Mucosa of stomach (tissue), 1 donor: ENCODE measurements at regions not wholly inside any gene's neighbourhood (a gene's known extent, or its start where the extent isn't known, plus 50 kb on each side); places are given as distances from the start of the nearest gene placed in this dataset.

Source experiments
- H3K27me3 ChIP-seq: one replicate; pipeline ENCODE4 v1.7.0; 2013; ENCODE audit warnings: mild to moderate bottlenecking, low read length; ENCODE audit not compliant: control insufficient read depth, insufficient read depth
- H3K36me3 ChIP-seq: one replicate; pipeline ENCODE4 v1.7.0; 2013; ENCODE audit warnings: low read length; ENCODE audit not compliant: control insufficient read depth, insufficient read depth
- H3K4me1 ChIP-seq: one replicate; pipeline ENCODE4 v1.7.0; 2013; ENCODE audit warnings: mild to moderate bottlenecking, low read length; ENCODE audit not compliant: control insufficient read depth, insufficient read depth
- H3K4me3 ChIP-seq: one replicate; pipeline ENCODE4 v1.7.0; 2013; ENCODE audit warnings: low read length
- H3K9ac ChIP-seq: one replicate; pipeline ENCODE4 v1.7.0; 2013; ENCODE audit warnings: mild to moderate bottlenecking, low read length, moderate library complexity
- H3K9me3 ChIP-seq: one replicate; pipeline ENCODE4 v1.7.0; 2013; ENCODE audit warnings: mild to moderate bottlenecking, low read length, moderate library complexity; ENCODE audit not compliant: control insufficient read depth
- donor health status: Pancreatic carcinoma.

DNA sequence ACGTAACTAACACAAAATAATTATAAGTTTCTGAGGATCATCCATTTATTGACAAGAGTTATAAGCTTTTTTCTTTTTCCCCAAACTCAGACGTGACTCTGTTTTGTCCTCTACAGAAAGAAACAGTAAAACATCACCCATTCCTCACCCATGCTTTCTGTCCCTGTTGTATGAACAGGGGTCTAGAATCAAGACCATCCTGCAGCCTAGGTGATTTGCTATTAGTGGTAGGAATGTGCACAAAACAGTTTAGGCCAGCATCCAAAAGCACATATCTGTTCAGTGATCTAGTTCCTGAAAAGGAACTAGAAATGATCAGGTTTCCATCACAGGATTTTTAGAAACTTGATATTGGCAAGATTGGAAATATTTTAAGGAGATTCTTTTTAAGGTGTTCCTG lies 527.6 kb downstream of the SOX2 start:
- H3K36me3 ChIP-seq, result no peaks in the 10 kb centered on the region
- no peak overlapping the region for H3K4me3 ChIP-seq
- peaks cover 21% of the 10 kb centered on the region for H3K4me1 ChIP-seq
- no peak overlapping the region for H3K9ac ChIP-seq
- no peaks in the 10 kb centered on the region for H3K9me3 ChIP-seq
- H3K27me3 ChIP-seq, result no peaks in the 10 kb centered on the region

DNA sequence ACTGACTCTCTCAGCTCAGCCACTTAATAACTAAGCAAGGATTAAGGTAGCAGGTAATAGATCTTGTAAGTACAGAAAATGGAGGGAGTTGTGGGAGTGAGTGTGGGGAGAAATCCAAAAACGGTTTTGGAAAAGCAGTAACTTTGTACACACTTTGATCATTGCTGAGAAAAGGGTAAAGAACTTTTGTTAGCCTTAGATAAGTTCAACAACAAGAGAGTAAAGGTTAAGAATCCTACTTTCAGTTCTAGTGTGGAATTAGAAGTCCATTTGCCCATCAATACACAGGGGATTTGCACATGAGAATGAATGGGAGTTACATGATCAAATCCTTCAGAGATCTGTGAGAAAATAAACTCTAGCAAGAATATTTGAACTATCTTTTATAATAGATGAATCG lies 528.7 kb downstream of the SOX2 start:
- Histone ChIP-seq H3K4me3 (no peak overlapping the region), H3K36me3 (no peaks in the 10 kb centered on the region), H3K27me3 (no peaks in the 10 kb centered on the region), H3K4me1 (peaks cover 24% of the 10 kb centered on the region), H3K9me3 (no peaks in the 10 kb centered on the region), H3K9ac (no peak overlapping the region)

DNA sequence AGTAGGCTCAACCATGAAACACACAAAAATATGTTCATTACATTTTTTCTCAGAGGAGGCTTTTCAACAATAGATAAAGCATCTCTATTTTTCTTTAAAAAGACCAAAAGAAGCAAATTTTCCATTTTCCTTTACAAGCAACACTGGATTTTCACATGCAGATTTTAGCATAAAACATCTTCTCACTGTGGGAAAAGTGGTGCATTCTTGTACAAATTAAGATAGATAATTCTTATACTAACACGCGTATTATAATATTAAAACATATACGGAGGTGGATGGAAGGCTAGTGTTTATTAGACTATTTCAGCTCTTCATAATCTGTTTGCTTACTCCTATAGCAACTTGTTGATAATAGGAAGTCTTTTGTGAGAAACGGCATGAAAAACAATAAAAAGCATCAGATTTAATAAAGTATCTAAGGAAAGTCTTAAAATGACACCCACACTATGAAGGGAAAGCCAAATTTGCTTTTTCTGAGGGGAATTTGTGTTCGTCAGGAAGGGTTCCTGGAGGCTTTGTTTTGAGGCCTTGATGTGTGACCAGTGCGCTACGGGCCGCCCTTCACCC lies 529.6 kb downstream of the SOX2 start:
- H3K4me3 ChIP-seq, result no peak overlapping the region
- no peaks in the 10 kb centered on the region for H3K27me3 ChIP-seq
- H3K9me3 ChIP-seq, result no peaks in the 10 kb centered on the region
- H3K36me3 ChIP-seq, result no peaks in the 10 kb centered on the region
- H3K9ac ChIP-seq, result no peak overlapping the region
- peaks cover 24% of the 10 kb centered on the region for H3K4me1 ChIP-seq

DNA sequence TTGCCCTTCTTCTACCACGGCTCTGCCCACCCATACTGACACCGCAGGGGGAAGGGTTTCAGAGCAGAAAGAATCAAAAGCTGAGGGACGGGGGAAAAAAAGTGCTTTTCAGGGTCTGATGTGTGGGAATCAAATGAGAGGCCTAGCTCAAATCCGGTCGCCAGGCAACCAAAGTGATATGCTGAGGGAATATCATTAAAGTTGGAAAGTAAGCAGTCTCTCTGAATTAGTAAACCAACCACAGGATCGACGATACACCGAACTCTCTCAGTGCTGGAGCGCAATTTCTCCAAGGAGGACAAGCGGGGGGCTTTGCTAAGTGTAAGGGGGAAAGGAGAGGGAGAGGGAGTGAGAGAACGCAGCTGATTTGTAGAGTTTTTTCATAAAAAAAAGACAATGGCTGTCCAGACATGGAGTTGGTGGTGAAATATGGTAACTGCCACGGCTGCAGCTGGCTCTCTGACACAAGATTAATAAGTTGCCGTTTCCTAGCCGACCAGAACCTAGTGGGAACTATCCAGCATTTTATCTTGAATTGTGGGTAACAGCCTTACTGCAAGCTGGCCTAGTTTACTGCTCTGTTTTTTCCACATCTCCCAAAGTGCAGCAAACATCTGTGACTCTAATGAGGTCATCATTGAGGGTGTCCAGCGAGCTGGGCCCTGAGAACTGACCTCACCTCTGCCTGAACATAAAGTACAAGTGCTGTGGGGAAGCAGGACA lies 530.2 kb downstream of the SOX2 start:
- no peak overlapping the region for H3K9ac ChIP-seq
- no peaks in the 10 kb centered on the region for H3K9me3 ChIP-seq
- H3K27me3 ChIP-seq, result no peaks in the 10 kb centered on the region
- peaks cover 24% of the 10 kb centered on the region for H3K4me1 ChIP-seq
- H3K36me3 ChIP-seq, result no peaks in the 10 kb centered on the region
- no peak overlapping the region for H3K4me3 ChIP-seq

DNA sequence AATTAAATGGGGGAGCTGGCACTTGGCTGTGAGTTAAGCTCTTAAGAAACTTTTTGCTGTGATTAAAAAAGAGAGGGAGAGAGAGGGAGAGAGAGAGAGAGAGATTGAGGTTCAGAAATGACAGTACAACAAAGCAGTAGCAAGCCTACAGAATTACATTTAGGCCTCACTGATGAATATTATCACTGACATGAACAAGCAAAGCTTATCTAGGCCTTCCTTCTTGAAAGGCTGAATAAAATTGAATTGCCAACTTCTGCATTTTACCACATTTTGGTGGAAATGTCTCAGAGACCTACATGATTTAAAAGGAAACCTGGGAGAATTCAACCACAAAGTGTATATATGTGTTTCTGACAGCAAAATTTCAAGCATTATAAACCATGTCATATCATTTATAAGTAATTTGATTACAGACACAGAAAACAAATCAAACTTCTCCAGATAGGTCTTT lies 530.8 kb downstream of the SOX2 start:
- H3K9me3 ChIP-seq, result no peaks in the 10 kb centered on the region
- no peak overlapping the region for H3K9ac ChIP-seq
- peaks cover 24% of the 10 kb centered on the region for H3K4me1 ChIP-seq
- no peaks in the 10 kb centered on the region for H3K27me3 ChIP-seq
- H3K4me3 ChIP-seq, result no peak overlapping the region
- no peaks in the 10 kb centered on the region for H3K36me3 ChIP-seq

DNA sequence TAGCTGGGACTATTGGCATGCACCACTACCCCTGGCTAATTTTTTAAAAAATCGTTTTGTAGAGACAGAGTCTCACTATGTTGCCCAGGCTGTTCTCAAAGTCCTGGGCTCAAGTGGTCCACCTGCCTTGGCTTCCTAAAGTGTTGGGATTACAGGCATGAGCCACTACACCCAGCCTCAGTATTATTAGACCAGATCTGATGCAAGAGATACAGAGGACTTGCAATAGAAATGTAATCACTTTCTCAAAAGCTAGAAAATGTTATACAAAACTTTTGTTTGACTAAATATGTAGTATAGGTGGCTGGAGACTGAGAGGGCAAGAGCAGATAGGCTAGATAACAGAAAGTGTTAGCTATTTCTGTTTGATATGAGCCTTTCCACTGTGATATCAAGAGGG lies 531.9 kb downstream of the SOX2 start:
- Histone ChIP-seq H3K4me3 (no peak overlapping the region), H3K36me3 (no peaks in the 10 kb centered on the region), H3K9me3 (no peaks in the 10 kb centered on the region), H3K9ac (no peak overlapping the region), H3K27me3 (no peaks in the 10 kb centered on the region), H3K4me1 (peaks cover 24% of the 10 kb centered on the region)

DNA sequence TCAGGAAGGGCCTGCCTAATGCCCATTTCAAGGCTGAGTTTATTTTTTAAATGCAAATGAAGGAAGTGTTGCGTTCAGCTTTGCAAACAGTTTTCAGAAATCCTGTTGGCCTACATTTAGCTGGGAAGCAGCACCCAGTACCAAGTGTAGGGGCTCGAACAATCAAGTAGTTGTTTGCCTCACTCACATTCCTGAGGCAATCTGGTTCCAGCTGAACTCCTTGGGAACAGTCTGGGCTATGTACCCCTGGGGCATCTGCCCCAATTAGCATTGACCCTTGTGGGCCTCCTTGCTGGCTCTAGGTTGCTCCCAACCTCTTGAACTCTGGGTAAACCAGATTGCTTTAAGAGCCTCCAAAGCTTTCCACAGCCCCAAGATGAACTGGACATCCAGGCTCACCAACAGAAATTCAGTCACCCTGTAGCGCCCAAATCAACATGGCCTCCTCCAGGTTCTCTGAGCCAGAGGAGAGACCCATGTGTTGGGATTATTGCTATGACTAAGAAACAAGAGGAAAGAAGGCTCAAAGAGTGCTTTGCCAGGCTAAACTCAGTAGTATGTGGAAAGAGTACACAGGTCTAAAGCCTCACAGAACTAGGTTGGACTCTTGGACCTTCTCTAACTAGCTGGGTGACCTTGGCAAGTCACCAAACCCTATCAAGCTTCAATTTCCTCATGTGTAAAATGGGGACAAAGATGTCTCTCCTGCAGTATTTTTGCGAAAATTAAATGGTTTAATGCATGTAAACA lies 532.7 kb downstream of the SOX2 start:
- no peak overlapping the region for H3K9ac ChIP-seq
- H3K4me3 ChIP-seq, result no peak overlapping the region
- no peaks in the 10 kb centered on the region for H3K9me3 ChIP-seq

DNA sequence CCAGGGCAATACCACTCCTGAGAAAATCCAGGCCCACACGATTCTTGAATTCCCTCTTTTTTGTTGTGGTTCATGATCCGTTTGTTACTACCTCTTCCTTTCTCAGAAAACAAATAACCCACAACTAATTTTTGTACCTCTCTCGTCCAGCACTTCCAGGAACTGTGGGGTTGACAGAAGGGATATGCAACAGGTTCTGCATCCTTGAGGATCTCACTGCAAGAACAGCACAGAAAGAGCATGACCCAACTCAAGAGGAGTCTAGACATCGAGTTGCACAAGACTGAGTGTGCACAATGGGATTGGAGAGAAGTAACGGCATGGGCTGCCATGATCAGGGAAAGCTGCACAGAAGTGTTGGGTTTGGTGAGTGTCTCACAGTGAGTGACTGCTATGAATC lies 533.3 kb downstream of the SOX2 start:
- H3K27me3 ChIP-seq, result no peaks in the 10 kb centered on the region
- H3K36me3 ChIP-seq, result no peaks in the 10 kb centered on the region
- no peak overlapping the region for H3K4me3 ChIP-seq
- H3K9me3 ChIP-seq, result no peaks in the 10 kb centered on the region
- H3K4me1 ChIP-seq, result peaks cover 24% of the 10 kb centered on the region
- no peak overlapping the region for H3K9ac ChIP-seq

More for the DNA sequence above, 532.7 kb downstream of the SOX2 start:
- Histone ChIP-seq H3K27me3 (no peaks in the 10 kb centered on the region), H3K4me1 (peaks cover 24% of the 10 kb centered on the region), H3K36me3 (no peaks in the 10 kb centered on the region)

DNA sequence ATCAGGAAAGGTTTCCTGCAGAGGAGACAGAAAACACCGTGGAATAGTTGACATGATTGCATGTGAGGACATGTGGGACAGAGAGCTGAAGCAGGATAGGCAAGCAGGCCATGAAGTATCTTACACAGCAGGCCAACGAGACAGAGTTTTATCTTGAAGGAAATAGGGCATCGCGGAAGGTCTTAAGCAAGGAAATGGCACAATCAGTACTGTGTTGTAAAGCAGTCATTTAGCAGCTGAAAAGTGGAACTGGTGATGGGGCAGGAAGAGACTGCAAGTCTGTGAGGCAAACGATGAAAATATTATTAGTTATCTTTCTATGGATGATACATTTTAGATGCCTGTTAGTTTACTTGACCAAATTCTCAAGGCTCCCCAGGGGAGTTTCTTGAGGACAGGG lies 535.1 kb downstream of the SOX2 start:
- Histone ChIP-seq H3K27me3 (no peaks in the 10 kb centered on the region), H3K4me3 (no peak overlapping the region), H3K36me3 (no peaks in the 10 kb centered on the region), H3K4me1 (peaks cover 14% of the 10 kb centered on the region), H3K9me3 (no peaks in the 10 kb centered on the region), H3K9ac (no peak overlapping the region)

DNA sequence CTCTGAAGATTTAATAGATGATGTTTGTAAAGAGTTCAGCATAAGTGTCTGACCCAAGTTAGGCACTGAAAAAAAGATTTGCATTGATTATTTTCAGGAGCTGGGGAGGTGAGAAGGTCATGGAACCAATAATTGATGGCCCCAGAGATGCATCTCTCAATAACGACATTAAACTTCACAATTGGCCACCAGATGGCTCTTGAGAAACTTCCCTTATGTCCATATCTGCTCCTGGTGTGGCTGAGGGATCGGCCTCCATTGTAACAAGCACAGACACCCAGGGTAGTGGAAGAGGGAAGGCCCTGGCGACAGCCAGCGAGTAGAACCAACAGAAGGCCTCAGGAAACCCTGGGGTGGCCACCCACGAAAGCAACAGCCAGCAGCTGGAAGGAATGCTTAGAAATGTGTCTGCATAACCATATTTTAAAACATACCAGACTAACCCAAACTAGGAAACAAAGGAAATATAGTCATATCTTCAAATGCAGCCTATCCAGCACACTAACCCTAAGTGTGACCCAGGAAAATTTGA lies 536.7 kb downstream of the SOX2 start:
- Histone ChIP-seq H3K9ac (no peak overlapping the region), H3K36me3 (no peaks in the 10 kb centered on the region), H3K4me3 (no peak overlapping the region), H3K4me1 (peaks cover 4% of the 10 kb centered on the region), H3K27me3 (no peaks in the 10 kb centered on the region), H3K9me3 (no peaks in the 10 kb centered on the region)

DNA sequence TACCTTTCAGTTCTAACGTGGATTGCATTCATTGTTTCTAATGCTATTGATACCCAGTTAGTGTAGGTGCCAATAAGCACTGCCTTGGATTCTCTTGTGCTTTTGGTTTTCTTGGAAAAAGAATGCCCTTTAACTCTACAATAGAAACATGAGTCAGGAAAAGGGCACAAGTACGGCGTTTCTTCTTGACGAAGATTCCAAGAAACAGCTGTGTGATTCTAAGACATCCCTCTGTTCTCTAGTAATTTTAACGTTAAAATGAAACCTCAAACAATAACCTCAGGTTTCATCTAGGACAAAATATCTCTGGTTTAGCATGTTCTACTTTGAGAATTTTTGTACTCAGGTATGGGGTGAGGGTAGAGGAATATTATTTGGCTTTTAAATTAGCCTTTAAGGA lies 540.5 kb upstream of the ATP11B start:
- Histone ChIP-seq H3K9ac (no peak overlapping the region), H3K4me1 (no peaks in the 10 kb centered on the region), H3K36me3 (no peaks in the 10 kb centered on the region), H3K4me3 (no peak overlapping the region), H3K27me3 (no peaks in the 10 kb centered on the region), H3K9me3 (no peaks in the 10 kb centered on the region)

DNA sequence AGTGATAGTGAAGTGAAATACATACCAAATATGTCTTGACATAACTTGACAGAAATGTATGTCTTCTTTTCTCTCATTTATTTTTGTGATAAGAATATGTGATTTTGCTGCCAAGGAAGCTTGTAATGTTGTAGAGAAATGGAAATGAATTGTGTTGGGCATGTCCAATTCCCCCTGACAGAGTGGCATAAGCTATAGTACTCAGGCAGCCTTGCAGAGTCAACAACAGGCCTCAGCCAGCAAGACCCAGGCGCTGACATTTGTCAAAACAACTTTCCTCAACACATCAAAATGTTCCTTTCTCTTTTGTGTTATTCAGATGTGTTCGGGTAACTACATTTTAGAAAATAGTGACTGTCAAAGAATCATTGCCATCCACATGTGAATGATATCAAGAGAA lies 538.1 kb upstream of the ATP11B start:
- Histone ChIP-seq H3K9ac (no peak overlapping the region), H3K4me1 (no peaks in the 10 kb centered on the region), H3K9me3 (no peaks in the 10 kb centered on the region), H3K27me3 (no peaks in the 10 kb centered on the region), H3K36me3 (no peaks in the 10 kb centered on the region), H3K4me3 (no peak overlapping the region)
